Activated CD8-positive, alpha-beta memory T cell treated with anti-CD3 and anti-CD28 coated beads for 24 hours (primary cell): ENCODE measurements at regions not wholly inside any gene's neighbourhood (a gene's known extent, or its start where the extent isn't known, plus 50 kb on each side); places are given as distances from the start of the nearest gene placed in this dataset.

Experiments
- DNase-seq: peaks from one replicate; pipeline ENCODE4 v3.0.0-alpha.2; 2020

DNA sequence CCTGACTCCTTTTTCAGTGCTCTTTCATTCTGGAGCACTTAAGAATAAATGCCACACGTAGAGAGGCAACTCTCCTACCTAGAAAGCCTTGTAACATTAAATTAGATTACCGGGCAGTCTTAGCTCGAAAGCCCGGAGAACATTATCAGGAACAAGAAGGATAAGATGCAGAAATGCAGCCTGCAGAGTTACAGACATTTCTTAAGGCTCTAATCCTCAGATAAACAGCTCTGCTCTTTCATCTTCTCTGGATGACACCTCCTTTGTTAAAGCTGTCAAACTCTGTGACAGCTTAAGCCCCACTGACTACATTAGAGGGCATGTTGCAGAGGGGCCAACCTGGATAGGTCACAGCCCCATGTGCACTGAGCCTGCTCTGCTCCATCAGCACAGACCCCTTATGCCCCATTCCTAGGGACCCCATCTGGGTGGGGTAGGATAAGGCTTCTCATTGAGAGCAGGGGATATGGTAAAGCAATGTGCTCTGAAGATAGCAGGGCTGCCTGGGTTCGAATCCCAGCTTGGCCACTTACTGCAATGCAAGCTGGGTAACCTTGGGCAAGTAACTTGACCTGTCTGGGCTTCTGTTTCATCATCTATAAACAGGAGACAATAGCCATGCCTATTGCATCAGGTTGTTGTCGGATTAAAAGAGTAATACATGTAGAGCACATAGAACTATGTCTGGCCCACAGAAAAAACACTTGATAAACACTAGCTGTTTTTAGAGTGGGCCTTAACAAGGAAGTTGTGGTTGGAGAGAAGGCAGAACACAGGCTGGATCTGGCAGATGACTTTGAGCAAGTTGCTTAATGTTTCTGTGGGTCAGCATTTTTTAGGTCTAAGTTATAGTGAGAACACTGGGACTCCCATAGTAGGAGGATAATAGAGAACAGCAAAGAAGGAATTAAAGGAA, 111.4 kb downstream of the THNSL2 start:
- DNase-seq, result no peak

DNA sequence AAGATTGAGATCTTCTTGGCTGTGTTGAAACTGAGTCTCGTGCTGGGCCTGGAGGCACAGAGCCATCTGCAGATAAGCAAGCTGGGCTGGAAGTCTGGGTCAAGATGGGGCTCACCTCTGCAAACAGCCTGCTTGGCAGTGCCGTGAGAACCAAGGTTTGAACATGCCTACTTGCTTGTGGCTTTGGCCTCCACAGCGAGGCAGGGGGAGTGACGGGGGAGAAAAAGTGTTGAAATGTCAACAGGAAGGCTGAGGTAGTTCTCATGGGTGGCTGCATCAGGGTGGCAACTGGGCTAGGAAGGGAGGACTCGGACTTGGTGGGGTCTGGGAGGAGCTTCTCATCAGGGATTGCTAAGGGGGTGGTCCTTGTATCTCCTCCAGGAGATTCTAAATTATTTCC, 99.7 kb downstream of the THNSL2 start:
- DNase-seq, result no peak

DNA sequence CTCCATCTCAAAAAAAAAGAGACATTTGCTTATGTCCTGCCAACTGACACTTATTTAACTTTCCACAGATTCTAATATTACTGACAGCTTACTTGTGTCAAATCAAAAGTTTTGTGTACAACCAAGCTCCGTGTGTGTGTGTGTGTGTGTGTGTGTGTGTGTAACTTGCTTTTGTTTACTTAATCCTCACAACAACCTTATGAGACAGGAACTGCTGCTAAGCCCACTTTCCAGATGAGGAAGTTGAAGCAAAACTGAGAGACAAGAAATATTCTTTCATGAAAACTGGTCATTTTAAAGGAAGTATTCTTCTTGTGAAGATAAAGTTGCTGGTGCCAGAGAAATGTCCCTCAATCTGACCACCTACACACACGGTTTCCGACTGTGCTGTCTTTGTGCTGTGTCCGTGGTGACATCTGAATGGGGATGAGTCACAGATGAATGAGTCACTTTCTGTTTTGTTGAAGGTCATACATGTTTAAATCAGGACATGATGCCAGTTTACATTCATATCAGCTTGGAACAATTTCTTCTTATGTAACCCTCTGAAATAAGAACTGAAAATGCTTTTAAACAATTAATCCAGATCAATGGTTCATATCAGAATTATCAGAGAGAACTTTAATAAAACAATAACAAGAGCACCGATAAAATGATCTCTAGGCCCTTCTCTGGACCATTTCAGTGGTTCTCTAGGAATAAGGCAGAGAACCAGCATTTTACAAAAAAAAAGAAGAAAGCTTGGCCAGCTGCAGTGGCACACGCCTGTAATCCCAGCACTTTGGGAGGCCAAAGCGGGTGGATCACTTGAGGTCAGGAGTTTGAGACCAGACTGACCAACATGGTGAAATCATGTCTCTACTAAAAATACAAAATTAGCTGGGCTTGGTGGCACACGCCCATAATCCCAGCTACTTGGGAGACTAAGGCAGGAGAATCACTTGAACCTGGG, 95.5 kb downstream of the THNSL2 start:
- DNase-seq, result no peak

DNA sequence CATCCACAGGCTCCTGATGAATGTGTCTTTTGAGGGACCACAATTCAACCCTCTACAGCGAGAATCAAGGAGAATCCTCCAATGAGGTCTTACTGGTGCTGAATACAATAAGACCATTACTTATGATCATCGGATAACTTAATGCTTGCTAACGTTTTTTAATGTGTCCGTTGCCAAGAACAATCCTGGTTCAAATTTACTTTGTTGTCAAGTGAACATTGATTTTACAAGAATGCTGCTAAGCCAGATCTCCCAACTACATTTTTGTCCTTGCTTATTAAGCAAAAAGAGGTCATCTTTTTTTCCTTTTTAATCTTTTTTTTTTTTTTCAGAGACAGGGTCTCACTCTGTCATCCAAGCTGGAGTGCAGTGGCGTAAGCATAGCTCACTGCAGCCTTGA, 93.7 kb downstream of the THNSL2 start:
- no peak for DNase-seq

DNA sequence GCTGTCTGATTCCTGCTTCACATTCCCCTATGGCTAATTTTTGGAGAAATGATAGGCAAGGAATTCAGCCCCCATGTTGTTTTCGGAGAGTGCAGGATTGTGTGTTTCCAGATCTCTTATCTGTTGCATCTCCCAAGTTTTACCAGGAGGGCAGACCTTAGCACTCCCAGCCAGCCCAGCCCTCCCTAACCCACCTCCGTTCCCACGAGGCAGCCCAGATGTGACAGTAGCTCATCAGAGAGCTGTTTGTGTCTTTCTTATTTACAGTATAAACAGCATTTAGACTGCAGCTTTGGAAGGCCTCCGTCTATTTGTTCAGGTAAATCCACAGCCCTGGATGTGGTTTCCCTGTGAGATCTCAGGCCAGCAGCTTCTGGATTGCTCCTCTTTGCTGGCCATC, 91.6 kb downstream of the THNSL2 start:
- DNase-seq, result no peak

DNA sequence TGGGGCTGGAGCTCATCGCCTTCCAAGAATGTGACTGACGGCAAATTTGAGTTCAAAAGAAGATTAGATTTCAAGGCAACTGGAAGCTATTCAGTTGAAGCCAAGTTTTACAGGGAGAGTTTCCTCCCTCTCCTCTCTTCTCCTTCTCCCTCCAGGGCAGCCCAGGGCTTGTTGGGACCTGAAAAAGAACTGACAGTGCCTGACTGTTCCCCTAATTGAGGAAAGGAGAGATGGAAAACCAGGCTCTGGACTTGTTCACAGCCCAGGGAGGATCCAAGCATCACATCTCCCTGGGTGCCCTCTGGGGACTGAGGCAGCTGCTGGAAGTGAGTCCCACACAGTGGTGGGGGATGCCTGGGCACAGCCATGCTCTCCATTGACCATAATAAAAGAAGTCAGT, 88.1 kb downstream of the THNSL2 start:
- no peak for DNase-seq

DNA sequence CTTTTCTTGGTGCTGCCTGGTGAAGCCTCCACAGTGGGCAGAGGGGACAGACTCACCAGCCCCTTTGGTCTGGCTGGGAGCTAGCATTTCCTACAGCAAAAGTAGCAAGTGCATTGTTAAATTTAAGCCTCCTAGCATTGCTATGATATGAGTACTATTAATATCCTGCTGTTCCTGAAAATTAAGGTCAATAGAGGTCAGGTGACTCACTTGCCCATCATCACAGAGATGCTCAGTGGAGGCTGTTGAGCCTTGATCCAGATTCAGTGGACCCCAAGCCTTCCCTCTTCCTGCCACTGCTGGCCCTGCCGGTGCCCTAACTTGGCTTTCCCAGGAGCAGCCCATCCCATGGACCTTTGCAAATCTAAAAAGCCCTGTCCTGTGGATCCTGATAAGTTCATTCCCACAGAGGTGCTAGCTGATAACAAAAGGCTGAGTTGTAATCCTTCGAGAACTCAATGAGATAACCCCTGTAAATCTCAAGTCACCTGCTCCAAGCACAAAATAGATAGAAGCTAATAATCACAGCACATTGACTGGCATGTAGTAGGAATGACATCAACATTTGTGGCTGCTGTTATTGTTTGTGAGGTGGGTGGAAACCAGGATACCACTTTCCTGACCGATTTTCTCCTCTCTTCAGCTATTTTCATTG, 84.4 kb downstream of the THNSL2 start:
- no peak for DNase-seq

DNA sequence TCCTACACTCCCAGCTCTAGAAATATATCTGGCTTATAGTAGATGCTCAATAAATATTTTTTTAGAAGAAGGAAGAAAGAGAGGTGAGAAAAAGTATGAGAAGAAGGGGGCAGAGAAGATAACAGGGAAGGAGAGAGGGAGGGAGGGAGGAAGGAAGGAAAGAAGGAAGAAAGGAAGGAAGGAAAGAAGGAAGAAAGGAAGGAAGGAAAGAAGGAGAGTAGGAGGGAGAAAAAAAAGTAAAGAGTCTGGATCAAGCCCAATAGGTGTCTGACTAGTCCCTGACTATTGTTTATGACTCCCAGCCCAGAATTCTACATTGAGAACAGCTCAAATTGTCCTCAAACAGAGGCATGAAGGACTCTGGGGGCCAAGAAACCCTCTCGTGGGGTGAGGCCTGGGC, 83.9 kb downstream of the THNSL2 start:
- DNase-seq, result no peak

DNA sequence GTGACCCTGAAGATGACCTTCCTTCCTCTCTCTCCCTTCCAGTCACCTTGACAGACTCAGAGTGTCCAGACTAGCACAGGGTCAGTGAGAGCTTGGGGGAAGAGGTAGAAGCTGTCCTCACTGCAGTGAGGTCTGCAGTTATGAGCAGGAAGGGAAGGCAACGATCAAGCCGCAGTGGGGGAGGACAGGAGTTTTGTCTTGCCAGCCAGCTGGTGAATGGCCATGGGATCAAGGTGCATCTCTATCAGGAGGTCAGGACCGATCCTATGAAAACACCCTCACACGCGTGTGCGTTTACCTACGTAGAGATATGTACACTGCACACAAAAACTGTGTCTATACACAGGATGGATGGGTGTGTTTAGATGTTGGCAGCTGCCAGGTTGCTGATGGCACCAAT, 83.2 kb downstream of the THNSL2 start:
- DNase-seq, result no peak

DNA sequence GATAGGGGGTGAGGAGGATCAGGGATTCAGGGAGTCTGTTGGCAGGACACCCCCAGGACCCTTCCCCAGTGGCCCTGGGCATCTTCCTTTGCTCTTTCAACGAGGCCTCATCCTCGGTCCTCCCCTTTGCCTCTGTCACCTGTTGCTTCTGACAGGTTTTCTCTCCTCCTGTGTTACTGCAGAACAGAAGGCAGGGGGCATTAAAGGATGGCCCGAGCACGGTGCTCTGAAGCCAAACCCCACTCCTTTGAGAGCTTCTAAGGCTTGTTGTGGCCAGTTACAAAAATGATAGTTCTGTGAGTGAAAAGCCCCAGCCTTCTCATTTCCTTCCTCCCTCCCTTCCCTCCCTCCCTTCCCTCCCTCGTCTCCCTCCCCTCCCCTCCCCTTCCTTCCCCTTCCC, 82.5 kb downstream of the THNSL2 start:
- DNase-seq, result no peak

DNA sequence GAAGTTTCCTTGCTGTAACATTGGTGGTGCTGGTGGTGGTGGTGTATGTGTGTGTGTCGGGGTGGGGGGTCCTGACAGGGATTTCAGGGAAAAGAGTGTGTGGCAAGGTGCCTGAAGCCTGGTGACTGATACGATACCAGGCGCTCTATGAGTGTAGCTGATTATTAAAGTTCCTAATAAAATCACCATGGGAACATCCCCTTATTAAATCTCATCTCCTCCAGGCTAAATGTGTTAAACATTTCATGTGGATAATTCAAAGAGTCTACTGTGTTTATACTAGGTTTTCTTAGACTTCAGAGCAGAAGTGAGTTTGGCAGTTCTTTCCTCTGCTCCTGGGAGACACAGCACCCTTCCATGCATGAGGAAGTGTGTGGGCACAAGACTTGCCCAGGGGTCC, 82.0 kb downstream of the THNSL2 start:
- no peak for DNase-seq

DNA sequence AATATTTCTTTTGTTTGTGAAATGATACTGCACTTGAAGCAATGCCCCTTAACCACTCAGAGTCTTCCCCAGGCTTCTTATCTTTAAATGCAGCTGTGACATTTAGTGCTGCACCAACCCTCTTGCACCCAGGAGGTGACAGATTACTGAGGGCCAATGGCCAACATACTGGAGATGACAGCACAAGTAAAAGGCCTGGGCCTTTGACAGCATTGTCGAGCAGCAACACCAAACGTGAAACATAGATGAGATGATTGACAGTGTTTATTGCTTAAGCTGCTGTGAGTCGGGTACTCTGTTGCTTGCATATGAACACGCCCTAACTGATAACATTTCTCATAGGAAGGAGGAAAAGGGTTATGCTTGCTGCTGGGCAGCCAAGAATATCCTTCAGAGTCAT, 80.3 kb downstream of the THNSL2 start:
- no peak for DNase-seq

DNA sequence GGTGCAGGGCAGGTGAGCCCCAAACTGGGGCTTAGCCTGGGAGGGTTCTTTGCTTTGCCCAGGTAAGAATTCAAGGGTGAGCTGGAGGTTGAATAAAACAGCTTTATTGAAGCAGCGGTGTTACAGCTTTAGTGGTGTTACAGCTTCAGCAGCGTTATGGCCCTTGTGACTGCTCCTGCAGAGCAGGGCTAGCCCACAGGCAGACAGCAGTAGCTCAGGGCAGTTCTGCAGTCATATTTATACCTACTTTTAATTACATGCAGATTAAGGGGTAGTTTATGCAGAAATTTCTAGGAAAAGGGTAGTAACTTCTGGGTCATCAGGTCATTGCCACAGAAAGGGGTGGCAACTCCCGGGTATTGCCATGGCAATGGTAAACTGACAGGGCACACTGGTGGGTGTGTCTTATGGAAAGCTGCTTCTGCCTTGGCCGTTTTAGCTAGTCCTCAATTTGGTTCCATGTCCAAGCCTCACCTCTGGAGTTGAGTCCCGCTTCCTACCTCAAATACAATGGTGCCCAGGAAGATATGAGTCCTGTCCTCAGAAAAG, 78.2 kb downstream of the THNSL2 start:
- no peak for DNase-seq

DNA sequence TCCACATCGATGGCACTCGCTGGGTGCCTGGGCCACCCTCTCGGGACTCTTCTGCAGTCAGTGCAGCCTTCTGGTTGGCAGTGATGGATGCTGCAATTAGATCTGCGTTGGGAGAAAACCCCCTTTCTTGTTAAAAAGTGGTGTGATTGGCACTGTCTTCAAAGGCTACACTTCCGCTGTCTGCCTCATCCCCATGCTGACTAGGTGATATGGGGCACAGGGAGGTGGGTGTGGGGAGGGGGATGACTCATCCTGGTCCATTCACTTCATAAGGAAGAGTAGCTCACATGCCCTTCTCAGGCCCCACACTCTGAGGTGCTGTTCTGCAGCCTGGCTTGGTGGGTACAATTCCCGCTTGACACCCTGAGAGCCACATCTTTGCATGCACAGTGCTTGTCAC, 77.4 kb downstream of the THNSL2 start:
- DNase-seq, result no peak

DNA sequence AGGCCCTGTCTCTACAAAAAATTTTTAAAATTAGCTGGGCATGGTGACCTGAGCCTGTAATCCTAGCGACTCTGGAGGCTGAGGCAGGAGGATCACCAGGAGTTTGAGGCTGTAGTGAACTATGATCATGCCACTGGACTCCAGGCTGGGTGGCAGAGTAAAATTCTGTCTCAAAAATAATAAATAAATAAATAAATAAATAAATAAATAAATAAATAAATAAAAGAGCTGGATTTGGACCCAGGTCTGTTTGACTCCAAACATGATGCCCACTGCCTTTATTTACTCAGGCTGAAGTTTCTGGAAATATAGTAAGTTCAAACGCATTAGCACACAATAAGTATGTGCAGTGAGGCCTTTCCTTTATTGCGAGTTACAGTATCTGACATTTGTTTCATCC, 75.0 kb downstream of the THNSL2 start:
- no peak for DNase-seq

DNA sequence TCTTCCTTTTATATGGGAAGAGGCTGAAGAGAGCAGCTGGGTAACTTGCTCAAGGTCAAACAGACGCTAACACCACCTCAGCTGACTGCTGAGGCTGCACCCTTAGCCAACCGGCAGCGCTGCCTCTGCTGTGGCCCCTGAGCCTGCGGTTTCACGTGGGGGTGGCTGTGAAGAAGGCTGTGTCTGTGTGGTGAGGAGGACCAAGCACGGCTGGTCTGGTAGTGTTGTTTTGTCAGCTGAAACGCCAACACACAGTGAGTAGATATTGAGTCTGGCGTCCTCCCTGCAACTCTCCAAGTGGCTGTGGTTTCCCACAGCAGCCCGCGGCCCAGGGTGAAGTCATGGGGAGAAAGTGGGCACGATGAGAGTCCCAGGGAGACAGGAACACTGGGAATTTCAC, 69.6 kb downstream of the THNSL2 start:
- peak; percentile 58 for DNase-seq

DNA sequence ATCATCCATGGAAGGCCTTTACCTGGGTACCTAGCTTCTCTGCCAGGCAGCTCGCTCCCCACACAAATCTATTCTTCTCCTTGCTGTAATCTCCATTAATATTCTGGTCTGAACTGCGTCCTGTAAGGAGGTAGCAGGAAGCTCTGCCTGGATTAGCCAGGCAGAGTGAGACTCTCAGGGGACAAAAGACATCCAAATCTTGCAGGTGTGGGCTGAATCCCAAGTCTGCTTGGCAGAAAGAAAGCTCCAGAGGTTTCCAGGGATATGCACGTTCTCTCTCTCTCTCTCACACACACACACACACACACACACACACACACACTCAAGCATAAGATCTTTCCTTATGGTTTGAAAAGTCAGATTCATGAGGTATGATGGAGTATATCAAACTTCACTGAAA, 66.5 kb downstream of the THNSL2 start:
- DNase-seq, result no peak
